IMR-90 (cell line): ENCODE measurements at regions not wholly inside any gene's neighbourhood (a gene's known extent, or its start where the extent isn't known, plus 50 kb on each side); places are given as distances from the start of the nearest gene placed in this dataset.

Experiments used
- ATAC-seq: fragments of 200-7000 bp; cut with Tn5 transposase; 2 replicates; pipeline ENCODE4 v1.9.1; 2020; ENCODE audit warnings: low read depth, mild to moderate bottlenecking, moderate library complexity
- BruUV-seq: library from RNA; stranded (reverse); fragments of 400-500 nt; replicated peaks from 2 replicates; lab custom pipeline; 2021; lab: Mats Ljungman, UMichigan
- CTCF ChIA-PET: fragments of 300-600 bp; formaldehyde crosslinking; extraction: SDS; loops from one replicate; lab custom pipeline; 2021; ENCODE audit warnings: antibody characterized with exemption; lab: Yijun Ruan, JAX
- POLR2A ChIA-PET: fragments of 300-600 bp; sonication (Branson Sonifier 250); formaldehyde crosslinking; loops from one replicate; lab custom pipeline; 2022; ENCODE audit warnings: antibody characterized with exemption; ENCODE audit not compliant: unreplicated experiment; lab: Charles Lee
- DNase-seq: peaks from one replicate; pipeline ENCODE4 v3.0.0; 2013
- H2AFZ ChIP-seq: replicated peaks from 2 replicates; pipeline ENCODE3; 2013; ENCODE audit warnings: low read length, mild to moderate bottlenecking; ENCODE audit not compliant: poor library complexity
- H2AK5ac ChIP-seq: 2 replicates; pipeline ENCODE4 v1.6.1; 2013; ENCODE audit warnings: low read depth, low read length, inconsistent platforms
- H2AK9ac ChIP-seq: replicated peaks from 2 replicates; pipeline ENCODE3; 2013; ENCODE audit warnings: mild to moderate bottlenecking, low read depth, low read length, moderate library complexity; ENCODE audit not compliant: poor library complexity
- H2BK120ac ChIP-seq: 2 replicates; pipeline ENCODE4 v1.6.1; 2013; ENCODE audit warnings: low read depth, low read length, inconsistent platforms
- H2BK15ac ChIP-seq: 3 replicates; pipeline ENCODE4 v1.6.1; 2013; ENCODE audit warnings: low read depth, low read length, inconsistent platforms
- H2BK20ac ChIP-seq: 2 replicates; pipeline ENCODE4 v1.6.1; 2013; ENCODE audit warnings: low read depth, mild to moderate bottlenecking, inconsistent platforms, low read length, moderate library complexity
- H2BK5ac ChIP-seq: 2 replicates; pipeline ENCODE4 v1.6.1; 2013; ENCODE audit warnings: mild to moderate bottlenecking, low read depth, low read length, inconsistent platforms; ENCODE audit not compliant: poor library complexity, severe bottlenecking
- H3K14ac ChIP-seq: replicated peaks from 2 replicates; pipeline ENCODE4 v1.6.1; 2013; ENCODE audit warnings: low read depth, low read length, inconsistent platforms
- H3K18ac ChIP-seq: 2 replicates; pipeline ENCODE4 v1.6.1; 2013; ENCODE audit warnings: low read depth, low read length, control low read depth
- H3K23ac ChIP-seq: 2 replicates; pipeline ENCODE4 v1.6.1; 2013; ENCODE audit warnings: low read depth, low read length, inconsistent platforms
- H3K27ac ChIP-seq: 2 replicates; pipeline ENCODE4 v1.5.1; 2013; ENCODE audit warnings: mild to moderate bottlenecking, control low read depth, low read length; ENCODE audit not compliant: insufficient read depth
- H3K27me3 ChIP-seq: 2 replicates; pipeline ENCODE4 v1.6.1; 2013; ENCODE audit warnings: low read length; ENCODE audit not compliant: control insufficient read depth, insufficient read depth
- H3K36me3 ChIP-seq: 2 replicates; pipeline ENCODE4 v1.6.1; 2013; ENCODE audit warnings: low read length, mixed read lengths; ENCODE audit not compliant: control insufficient read depth, insufficient read depth
- H3K4ac ChIP-seq: 2 replicates; pipeline ENCODE4 v1.6.1; 2013; ENCODE audit warnings: low read depth, low read length, inconsistent platforms
- H3K4me1 ChIP-seq: 2 replicates; pipeline ENCODE4 v1.6.1; 2013; ENCODE audit warnings: low read length, mixed read lengths; ENCODE audit not compliant: control insufficient read depth, insufficient read depth
- H3K4me2 ChIP-seq: 2 replicates; pipeline ENCODE4 v1.6.1; 2013; ENCODE audit warnings: low read depth, mild to moderate bottlenecking, control low read depth, low read length, moderate library complexity
- H3K4me3 ChIP-seq: 2 replicates; pipeline ENCODE4 v1.5.1; 2013; ENCODE audit warnings: low read depth, mild to moderate bottlenecking, control low read depth, low read length, moderate library complexity; ENCODE audit not compliant: insufficient read depth
- H3K56ac ChIP-seq: 2 replicates; pipeline ENCODE4 v1.6.1; 2013; ENCODE audit warnings: low read length, inconsistent platforms; ENCODE audit not compliant: insufficient read depth; ENCODE audit errors: extremely low read depth
- H3K79me1 ChIP-seq, 2 experiments: 2 replicates each; pipeline ENCODE4 v1.6.1; 2013; ENCODE audit warnings: low read length in 2 of 2, inconsistent platforms in 1 of 2, low read depth in 1 of 2
- H3K9ac ChIP-seq: 2 replicates; pipeline ENCODE4 v1.6.1; 2013; ENCODE audit warnings: low read depth, low read length, control low read depth
- H3K9me1 ChIP-seq: 2 replicates; pipeline ENCODE4 v1.6.1; 2013; ENCODE audit warnings: low read length, inconsistent platforms; ENCODE audit not compliant: insufficient read depth
- H3K9me3 ChIP-seq: 2 replicates; pipeline ENCODE4 v1.6.1; 2013; ENCODE audit warnings: low read length; ENCODE audit not compliant: control insufficient read depth, insufficient read depth
- H4K20me1 ChIP-seq: 2 replicates; pipeline ENCODE4 v1.6.1; 2013; ENCODE audit warnings: low read length, inconsistent platforms; ENCODE audit not compliant: insufficient read depth
- H4K5ac ChIP-seq: 2 replicates; pipeline ENCODE4 v1.6.1; 2013; ENCODE audit warnings: mild to moderate bottlenecking, low read depth, low read length, control low read depth
- H4K8ac ChIP-seq, 2 experiments: 2 replicates each; pipeline ENCODE4 v1.6.1; 2013; ENCODE audit warnings: low read depth in 2 of 2, low read length in 2 of 2, control low read depth in 1 of 2, inconsistent platforms in 1 of 2
- H4K91ac ChIP-seq: 2 replicates; pipeline ENCODE4 v1.6.1; 2013; ENCODE audit warnings: low read depth, low read length, inconsistent platforms; ENCODE audit not compliant: insufficient read depth
- BHLHE40 ChIP-seq: fragments of 150-350 bp; IDR thresholded peaks from 2 replicates; pipeline ENCODE4 v1.6.1; 2016; ENCODE audit warnings: mild to moderate bottlenecking, low read depth, low read length
- CHD1 ChIP-seq: IDR thresholded peaks from 2 replicates; pipeline ENCODE4 v1.6.1; 2012; ENCODE audit warnings: low read depth, low read length, improper control_type of control experiment
- FOS ChIP-seq: fragments of 150-350 bp; IDR thresholded peaks from 2 replicates; pipeline ENCODE4 v1.6.1; 2016; ENCODE audit warnings: low read depth, low read length
- MAFK ChIP-seq: IDR thresholded peaks from 2 replicates; pipeline ENCODE4 v1.6.1; 2012; ENCODE audit warnings: low read depth, low read length, improper control_type of control experiment
- MAZ ChIP-seq: IDR thresholded peaks from 2 replicates; pipeline ENCODE4 v1.6.1; 2012; ENCODE audit warnings: low read depth, mild to moderate bottlenecking, low read length, improper control_type of control experiment, moderate library complexity, borderline replicate concordance
- MXI1 ChIP-seq: IDR thresholded peaks from 2 replicates; pipeline ENCODE4 v1.6.1; 2012; ENCODE audit warnings: low read depth, mild to moderate bottlenecking, low read length, moderate library complexity, borderline replicate concordance
- POLR2A ChIP-seq: IDR thresholded peaks from 2 replicates; pipeline ENCODE4 v1.6.1; 2012; ENCODE audit warnings: mild to moderate bottlenecking, low read depth, low read length
- SMC3 ChIP-seq: fragments of 150-350 bp; IDR thresholded peaks from 2 replicates; pipeline ENCODE4 v1.6.1; 2016; ENCODE audit warnings: low read depth, mild to moderate bottlenecking, antibody characterized with exemption, low read length, moderate library complexity
- WGBS, 2 experiments: methylation state at CpG; one replicate each; pipeline versions ENCODE4 v1.1.5 to v1.1.7; 2013; ENCODE audit warnings: missing lambda C conversion rate in 2 of 2; ENCODE audit not compliant: insufficient read length in 1 of 2; ENCODE audit errors: extremely low coverage in 2 of 2; 5-methylcytosine and 5-hydroxymethylcytosine counted together
- dilution Hi-C: fragments of 300-500 bp; cut with HindIII; formaldehyde crosslinking; loops from one replicate; pipeline ENCODE4 v1.14.3; 2018; ENCODE audit warnings: low sequenced_read_pairs; ENCODE audit not compliant: unreplicated experiment
- in situ Hi-C: fragments of 300-500 bp; cut with MboI; formaldehyde crosslinking; loops from 3 replicates; pipeline ENCODE4 v1.14.3; 2019; ENCODE audit warnings: low sequenced_read_pairs, inconsistent platforms, mixed read lengths
- intact Hi-C: fragments of 100-400 bp; cut with micrococcal nuclease; formaldehyde crosslinking; loops from 2 replicates; pipeline ENCODE4 v1.10.0; 2022
- TF ChIP-seq, protein P1 (sequence below): fragments of 150-350 bp; IDR thresholded peaks from 2 replicates; pipeline ENCODE4 v1.6.1; 2016; ENCODE audit warnings: low read depth, mild to moderate bottlenecking, low read length, moderate library complexity, borderline replicate concordance

DNA sequence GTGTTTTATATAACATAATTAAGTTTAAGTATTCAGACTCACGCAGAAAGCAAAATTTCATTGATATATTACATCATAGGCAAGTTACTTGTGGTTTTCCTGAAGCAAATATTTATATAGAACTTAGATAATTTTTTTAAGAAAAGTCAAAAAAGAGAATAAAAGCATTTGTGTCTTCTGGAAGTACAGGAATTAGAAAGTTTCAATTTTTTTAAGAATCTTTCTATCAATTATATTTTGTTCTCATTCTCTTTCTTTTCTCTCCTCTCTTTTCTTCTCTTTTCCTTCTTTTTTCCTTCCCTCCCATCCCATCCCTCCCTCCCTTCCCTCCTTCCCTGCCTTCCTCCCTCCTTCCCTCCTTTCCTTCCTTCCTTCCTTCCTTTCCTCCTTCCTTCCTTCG is 120.7 kb upstream of the CDH8 start:
- Histone ChIP-seq H2BK20ac (no peak overlapping the region), H2BK15ac (no peak overlapping the region), H3K4me1 (no peaks in the 10 kb centered on the region), H2AK5ac (no peak overlapping the region), H4K5ac (no peak overlapping the region), H2BK120ac (no peak overlapping the region), H2BK5ac (no peak overlapping the region), H3K27me3 (no peaks in the 10 kb centered on the region), H3K9ac (no peak overlapping the region), H4K8ac (no peak overlapping the region), H3K4me2 (no peak overlapping the region), H3K36me3 (no peaks in the 10 kb centered on the region), H3K18ac (no peak overlapping the region), H3K79me1 (no peaks in the 10 kb centered on the region), H3K23ac (no peak overlapping the region), H2AFZ (no peak overlapping the region), H3K27ac (no peak overlapping the region), H3K9me3 (no peaks in the 10 kb centered on the region), H3K14ac (no peak overlapping the region), H3K9me1 (no peaks in the 10 kb centered on the region), H3K4ac (no peak overlapping the region), H4K20me1 (no peaks in the 10 kb centered on the region), H4K91ac (no peak overlapping the region), H2AK9ac (no peak overlapping the region), H3K56ac (no peak overlapping the region), H3K4me3 (no peak overlapping the region)
- no CpG with 5 or more reads among the region's 2 CpGs for WGBS, 2 experiments
- in situ Hi-C loops = no loop called here
- no TSS peak for BruUV-seq
- ChIA-PET POLR2A (no interaction called here), CTCF (no interaction called here)
- intact Hi-C loops = no loop called here
- ATAC-seq (no peak), DNase-seq (no peak)
- TF ChIP-seq POLR2A (no peak), MAZ (no peak), SMC3 (no peak), FOS (no peak), MXI1 (no peak), CHD1 (no peak), MAFK (no peak), BHLHE40 (no peak)
- TF ChIP-seq, protein P1, sequence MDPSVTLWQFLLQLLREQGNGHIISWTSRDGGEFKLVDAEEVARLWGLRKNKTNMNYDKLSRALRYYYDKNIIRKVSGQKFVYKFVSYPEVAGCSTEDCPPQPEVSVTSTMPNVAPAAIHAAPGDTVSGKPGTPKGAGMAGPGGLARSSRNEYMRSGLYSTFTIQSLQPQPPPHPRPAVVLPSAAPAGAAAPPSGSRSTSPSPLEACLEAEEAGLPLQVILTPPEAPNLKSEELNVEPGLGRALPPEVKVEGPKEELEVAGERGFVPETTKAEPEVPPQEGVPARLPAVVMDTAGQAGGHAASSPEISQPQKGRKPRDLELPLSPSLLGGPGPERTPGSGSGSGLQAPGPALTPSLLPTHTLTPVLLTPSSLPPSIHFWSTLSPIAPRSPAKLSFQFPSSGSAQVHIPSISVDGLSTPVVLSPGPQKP = no peak
- dilution Hi-C loops = no loop called here
